Ishikawa (cell line): ENCODE measurements at regions not wholly inside any gene's neighbourhood (a gene's known extent, or its start where the extent isn't known, plus 50 kb on each side); places are given as distances from the start of the nearest gene placed in this dataset.

Experiments used
- CEBPB ChIP-seq: IDR thresholded peaks from 2 replicates; pipeline ENCODE4 v1.6.1; 2012
- CREB1 ChIP-seq: IDR thresholded peaks from 2 replicates; pipeline ENCODE4 v1.6.1; 2012; ENCODE audit warnings: low read depth
- EGR1 ChIP-seq: IDR thresholded peaks from 2 replicates; pipeline ENCODE4 v1.6.1; 2012
- EP300 ChIP-seq: IDR thresholded peaks from 2 replicates; pipeline ENCODE4 v1.6.1; 2012; ENCODE audit warnings: borderline replicate concordance
- FOXM1 ChIP-seq: IDR thresholded peaks from 2 replicates; pipeline ENCODE4 v1.6.1; 2012; ENCODE audit warnings: low read depth, borderline replicate concordance
- NFIC ChIP-seq: IDR thresholded peaks from 2 replicates; pipeline ENCODE4 v1.6.1; 2012
- RAD21 ChIP-seq: IDR thresholded peaks from 2 replicates; pipeline ENCODE4 v1.6.1; 2012; ENCODE audit warnings: low read depth
- TAF1 ChIP-seq: IDR thresholded peaks from 2 replicates; pipeline ENCODE4 v1.6.1; 2012; ENCODE audit warnings: low read depth, mild to moderate bottlenecking
- TCF12 ChIP-seq: IDR thresholded peaks from 2 replicates; pipeline ENCODE4 v1.6.1; 2012; ENCODE audit warnings: low read depth
- TEAD4 ChIP-seq: IDR thresholded peaks from 2 replicates; pipeline ENCODE4 v1.6.1; 2012
- YY1 ChIP-seq: IDR thresholded peaks from 2 replicates; pipeline ENCODE4 v1.6.1; 2012; ENCODE audit warnings: low read depth
- ZBTB7A ChIP-seq: IDR thresholded peaks from 2 replicates; pipeline ENCODE4 v1.6.1; 2012; ENCODE audit warnings: low read depth
- TF ChIP-seq, protein P1 (sequence below): IDR thresholded peaks from 2 replicates; pipeline ENCODE4 v1.6.1; 2012
- TF ChIP-seq, protein P2 (sequence below): IDR thresholded peaks from 2 replicates; pipeline ENCODE4 v1.6.1; 2012; ENCODE audit warnings: low read depth, mild to moderate bottlenecking
- TF ChIP-seq, protein P3 (sequence below): IDR thresholded peaks from 2 replicates; pipeline ENCODE4 v1.6.1; 2012

DNA sequence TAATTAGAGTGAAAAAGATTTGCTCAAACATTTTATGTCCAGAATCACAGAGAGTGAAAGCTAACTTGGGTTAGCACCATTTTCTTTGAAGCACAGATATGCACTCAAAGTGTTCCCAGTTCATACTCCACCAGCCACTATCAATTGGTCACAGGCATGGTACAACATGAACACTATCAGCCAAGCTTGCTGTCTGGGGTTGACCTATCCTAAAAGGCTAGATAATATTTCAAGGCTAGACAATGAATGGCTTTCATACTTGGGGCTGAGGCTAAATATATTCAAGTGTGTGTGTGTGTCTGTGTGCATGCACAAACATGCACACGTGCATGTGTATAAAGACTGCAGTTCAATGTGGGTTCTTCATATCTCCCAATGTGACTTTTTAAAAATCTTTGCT, 783.0 kb upstream of the GJE1 start:
- TF ChIP-seq, protein P1, sequence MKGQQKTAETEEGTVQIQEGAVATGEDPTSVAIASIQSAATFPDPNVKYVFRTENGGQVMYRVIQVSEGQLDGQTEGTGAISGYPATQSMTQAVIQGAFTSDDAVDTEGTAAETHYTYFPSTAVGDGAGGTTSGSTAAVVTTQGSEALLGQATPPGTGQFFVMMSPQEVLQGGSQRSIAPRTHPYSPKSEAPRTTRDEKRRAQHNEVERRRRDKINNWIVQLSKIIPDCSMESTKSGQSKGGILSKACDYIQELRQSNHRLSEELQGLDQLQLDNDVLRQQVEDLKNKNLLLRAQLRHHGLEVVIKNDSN = no peak
- TF ChIP-seq YY1 (no peak), FOXM1 (no peak), CEBPB (no peak), EP300 (no peak), NFIC (no peak), EGR1 (no peak), RAD21 (no peak), ZBTB7A (no peak), TAF1 (no peak), TCF12 (no peak), TEAD4 (no peak), CREB1 (no peak)
- TF ChIP-seq, protein P2, sequence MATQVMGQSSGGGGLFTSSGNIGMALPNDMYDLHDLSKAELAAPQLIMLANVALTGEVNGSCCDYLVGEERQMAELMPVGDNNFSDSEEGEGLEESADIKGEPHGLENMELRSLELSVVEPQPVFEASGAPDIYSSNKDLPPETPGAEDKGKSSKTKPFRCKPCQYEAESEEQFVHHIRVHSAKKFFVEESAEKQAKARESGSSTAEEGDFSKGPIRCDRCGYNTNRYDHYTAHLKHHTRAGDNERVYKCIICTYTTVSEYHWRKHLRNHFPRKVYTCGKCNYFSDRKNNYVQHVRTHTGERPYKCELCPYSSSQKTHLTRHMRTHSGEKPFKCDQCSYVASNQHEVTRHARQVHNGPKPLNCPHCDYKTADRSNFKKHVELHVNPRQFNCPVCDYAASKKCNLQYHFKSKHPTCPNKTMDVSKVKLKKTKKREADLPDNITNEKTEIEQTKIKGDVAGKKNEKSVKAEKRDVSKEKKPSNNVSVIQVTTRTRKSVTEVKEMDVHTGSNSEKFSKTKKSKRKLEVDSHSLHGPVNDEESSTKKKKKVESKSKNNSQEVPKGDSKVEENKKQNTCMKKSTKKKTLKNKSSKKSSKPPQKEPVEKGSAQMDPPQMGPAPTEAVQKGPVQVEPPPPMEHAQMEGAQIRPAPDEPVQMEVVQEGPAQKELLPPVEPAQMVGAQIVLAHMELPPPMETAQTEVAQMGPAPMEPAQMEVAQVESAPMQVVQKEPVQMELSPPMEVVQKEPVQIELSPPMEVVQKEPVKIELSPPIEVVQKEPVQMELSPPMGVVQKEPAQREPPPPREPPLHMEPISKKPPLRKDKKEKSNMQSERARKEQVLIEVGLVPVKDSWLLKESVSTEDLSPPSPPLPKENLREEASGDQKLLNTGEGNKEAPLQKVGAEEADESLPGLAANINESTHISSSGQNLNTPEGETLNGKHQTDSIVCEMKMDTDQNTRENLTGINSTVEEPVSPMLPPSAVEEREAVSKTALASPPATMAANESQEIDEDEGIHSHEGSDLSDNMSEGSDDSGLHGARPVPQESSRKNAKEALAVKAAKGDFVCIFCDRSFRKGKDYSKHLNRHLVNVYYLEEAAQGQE = no peak
- TF ChIP-seq, protein P3, sequence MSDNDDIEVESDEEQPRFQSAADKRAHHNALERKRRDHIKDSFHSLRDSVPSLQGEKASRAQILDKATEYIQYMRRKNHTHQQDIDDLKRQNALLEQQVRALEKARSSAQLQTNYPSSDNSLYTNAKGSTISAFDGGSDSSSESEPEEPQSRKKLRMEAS = no peak

DNA sequence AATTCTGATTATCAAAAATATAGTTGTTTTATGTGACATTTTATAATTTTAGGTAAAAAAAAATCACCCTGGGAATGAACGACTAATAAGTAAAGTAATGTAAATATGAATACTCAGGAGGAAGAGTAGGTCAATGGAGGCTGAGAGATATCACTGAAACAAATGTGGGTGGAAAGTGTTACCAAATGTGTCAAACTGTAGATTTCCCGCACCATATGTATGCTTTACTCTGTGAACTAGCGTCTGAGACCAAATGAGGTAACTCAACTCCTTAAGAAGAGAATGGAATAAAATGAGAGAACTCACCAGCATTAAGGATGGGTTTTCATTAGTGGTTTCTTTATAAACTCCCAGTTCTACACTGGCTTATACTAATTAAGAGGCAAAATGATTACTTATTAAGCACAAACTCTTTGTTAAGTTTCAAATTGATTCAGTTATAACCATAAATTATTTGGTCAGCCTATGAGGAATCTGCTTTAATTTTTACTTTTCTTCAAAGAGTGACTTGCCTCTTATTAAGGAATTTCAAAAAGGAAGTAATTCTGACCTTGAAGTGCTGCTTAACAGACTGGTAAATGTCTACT, 784.7 kb upstream of the GJE1 start:
- TF ChIP-seq, protein P3 = no peak
- TF ChIP-seq, protein P2 = no peak
- TF ChIP-seq, protein P1 = no peak
- no peak for TF ChIP-seq NFIC
- TF ChIP-seq TAF1 = no peak
- no peak for TF ChIP-seq EGR1
- TF ChIP-seq FOXM1 = no peak
- no peak for TF ChIP-seq CEBPB
- no peak for TF ChIP-seq EP300
- TF ChIP-seq YY1 = no peak
- no peak for TF ChIP-seq CREB1
- no peak for TF ChIP-seq ZBTB7A

DNA sequence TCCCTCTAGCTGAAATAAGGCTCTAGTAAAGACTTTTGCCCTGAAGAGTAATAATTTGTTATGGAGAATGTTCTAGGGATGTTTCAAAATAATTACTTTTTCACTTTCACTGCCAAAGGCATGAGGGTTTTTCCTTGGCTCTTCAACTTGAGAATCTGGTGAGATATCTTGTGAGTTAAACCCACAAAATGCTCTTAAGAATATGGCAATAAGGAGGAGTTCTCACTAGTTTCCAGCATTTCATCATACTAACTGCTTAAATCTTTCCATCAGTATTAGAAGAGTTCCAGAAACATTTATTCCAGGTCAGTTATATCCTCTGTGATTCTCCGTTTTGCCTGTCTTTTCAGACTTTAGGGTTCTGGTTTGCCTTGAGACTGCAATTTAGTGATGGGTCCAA, 785.6 kb upstream of the GJE1 start:
- TF ChIP-seq CREB1 (no peak), TCF12 (no peak)
- TF ChIP-seq, protein P3 = no peak
- TF ChIP-seq, protein P1 = no peak

DNA sequence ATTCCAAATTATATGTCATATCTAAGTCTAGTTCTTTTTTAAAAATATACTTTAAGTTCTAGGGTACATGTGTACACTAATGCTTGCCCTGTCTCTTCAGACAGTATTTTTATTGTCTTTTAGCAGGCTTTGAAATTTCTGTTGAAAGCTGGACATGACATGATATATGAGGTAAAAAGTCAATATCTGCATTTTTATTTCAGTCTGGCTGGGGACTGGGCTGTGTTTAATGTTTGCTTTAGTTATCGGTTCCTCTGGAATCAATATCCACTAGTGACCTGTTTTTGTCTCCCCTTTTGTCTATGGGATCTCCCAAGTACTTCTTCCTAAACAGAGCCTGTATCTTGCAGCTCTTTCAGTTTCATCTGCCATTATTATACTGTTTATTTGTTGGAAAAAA, 786.2 kb upstream of the GJE1 start:
- TF ChIP-seq CREB1 (no peak), TAF1 (no peak), CEBPB (no peak), YY1 (no peak), TCF12 (no peak), FOXM1 (no peak), ZBTB7A (no peak), NFIC (no peak), RAD21 (no peak), EP300 (no peak), TEAD4 (no peak), EGR1 (no peak)
- TF ChIP-seq, protein P2 = no peak
- TF ChIP-seq, protein P3 = no peak
- TF ChIP-seq, protein P1 = no peak
